NCI-H345 treated with DMSO at 0.1 percent for 48 hours (cell line): ENCODE measurements at regions not wholly inside any gene's neighbourhood (a gene's known extent, or its start where the extent isn't known, plus 50 kb on each side); places are given as distances from the start of the nearest gene placed in this dataset.

Experiments used
- DNase-seq: peaks from one replicate; lab custom pipeline; 2025; ENCODE audit not compliant: unreplicated experiment; lab: John Stamatoyannopoulos, UW

DNA sequence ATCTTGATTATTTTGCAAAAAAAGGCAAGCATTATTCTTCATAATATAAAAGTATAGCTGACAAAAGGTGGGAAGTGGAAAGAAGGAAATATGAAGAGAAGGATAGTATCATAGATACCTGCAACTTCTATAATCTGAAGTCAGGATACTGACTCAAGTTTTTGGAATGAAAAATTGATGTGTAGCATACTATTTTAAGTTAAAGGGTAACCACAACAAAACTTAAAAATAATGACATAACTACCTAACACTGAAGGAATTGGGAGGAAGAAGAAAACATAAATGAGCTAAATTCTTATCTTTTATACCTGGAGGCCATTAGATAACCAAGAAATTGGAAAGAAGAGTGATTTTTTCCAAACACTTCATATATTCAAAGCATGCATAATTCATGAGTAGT is 51.8 kb upstream of the TLE1 start:
- no peak for DNase-seq

- no peak for DNase-seq
Measured at GRCh38 chr9:81748091-81748490, 58.7 kb upstream of the TLE1 start.

DNA sequence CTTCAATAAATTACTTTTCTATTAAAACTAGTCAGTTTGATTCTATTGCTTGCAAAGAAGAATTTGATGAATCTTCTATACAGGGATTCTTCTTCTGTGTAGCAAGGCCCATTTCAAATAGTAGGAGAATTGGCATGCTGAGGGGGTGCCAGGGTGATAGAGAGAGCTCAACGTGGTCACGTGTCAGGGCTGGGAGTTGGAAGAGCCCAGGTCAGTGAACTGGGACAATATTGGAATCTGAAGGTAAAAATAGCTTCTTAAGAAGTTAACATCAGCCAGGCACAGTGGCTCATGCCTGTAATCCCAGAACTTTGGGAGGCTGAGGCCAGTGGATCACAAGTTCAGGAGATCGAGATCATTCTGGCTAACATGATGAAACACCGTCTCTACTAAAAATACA is 64.1 kb upstream of the TLE1 start:
- no peak for DNase-seq

DNA sequence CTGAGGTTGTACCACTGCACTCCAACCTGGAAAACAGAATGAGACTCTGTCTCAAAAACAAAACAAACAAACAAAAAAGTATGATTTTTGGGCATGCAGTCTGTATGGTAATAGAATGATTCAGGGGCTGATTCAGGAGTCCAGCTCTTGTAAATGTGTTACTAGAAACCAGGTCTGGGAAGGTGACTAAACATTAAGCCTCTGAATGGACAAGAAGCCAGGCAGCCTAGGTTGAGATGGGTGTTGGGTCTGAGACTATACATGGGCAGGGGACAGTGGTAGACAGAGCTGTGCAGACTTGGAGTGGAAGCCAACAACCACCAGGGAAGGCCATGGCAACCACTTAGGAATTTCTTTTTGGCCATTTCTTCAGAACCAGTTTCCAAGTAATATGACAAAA is 64.9 kb upstream of the TLE1 start:
- no peak for DNase-seq

DNA sequence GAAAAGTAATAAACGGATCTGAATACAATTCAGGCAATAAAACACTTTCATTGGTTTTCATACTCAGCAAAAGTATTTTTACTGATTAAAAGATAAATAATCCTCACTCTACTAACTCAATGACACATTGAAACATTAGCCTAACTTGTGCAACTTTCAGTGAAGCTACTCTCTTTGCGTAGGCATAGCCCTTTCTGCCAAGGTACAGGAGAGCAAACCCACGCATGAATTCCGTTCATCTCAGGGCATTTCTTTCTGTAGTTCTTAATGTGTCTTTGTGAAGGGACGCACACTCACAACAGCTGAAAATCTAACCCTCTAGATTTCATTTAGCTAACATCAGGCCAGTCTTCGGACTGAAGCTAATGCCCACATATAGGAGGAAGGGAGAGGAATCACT is 66.4 kb upstream of the TLE1 start:
- DNase-seq: no peak

DNA sequence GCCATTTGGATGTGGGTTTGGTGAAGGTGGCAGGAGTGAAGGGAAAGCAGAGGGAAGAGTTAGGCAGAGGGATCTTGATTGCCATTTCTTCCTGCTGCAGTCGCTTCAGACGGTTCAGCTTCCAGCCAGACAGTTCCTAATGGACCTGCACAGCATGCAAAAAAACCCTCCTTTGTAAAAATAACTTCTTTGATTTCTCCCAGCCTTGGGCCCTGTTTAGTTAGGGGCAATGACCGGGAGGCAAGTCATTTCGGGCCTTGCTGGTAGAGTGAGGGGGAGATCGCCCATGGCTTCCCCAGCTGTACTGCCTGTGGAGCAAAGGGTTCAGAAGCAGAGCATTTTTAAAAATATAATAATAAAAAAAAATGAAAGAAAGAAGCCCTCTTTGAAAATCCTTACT is 67.2 kb upstream of the TLE1 start:
- DNase-seq: no peak

GRCh38 chr9:81758123-81758797 is 68.9 kb upstream of the TLE1 start:
- DNase-seq: no peak

DNA sequence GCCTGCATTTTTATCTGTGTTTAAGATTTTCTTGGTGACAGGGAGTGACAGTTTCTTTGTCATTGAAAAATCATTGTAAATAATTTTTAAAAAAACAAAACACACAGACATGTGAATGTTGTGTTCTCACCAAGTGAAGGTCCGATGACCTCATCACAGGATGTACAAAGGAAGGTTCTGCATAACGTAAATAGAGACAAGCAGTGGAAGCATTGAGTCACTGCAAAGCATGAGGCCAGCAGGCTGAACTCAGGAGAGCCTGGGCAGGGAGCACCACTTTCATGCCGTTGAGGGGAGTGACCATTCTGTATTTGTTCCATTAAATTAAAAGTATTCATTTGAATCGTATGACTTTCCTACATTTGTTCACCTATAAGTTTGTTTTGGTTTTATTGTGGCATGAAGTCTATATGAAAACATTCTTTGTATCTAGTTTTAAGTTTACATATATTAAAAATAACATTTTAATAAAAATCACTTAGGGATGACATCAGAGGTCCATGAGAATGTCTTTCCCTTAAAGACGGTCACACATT is 70.4 kb upstream of the TLE1 start:
- no peak for DNase-seq

DNA sequence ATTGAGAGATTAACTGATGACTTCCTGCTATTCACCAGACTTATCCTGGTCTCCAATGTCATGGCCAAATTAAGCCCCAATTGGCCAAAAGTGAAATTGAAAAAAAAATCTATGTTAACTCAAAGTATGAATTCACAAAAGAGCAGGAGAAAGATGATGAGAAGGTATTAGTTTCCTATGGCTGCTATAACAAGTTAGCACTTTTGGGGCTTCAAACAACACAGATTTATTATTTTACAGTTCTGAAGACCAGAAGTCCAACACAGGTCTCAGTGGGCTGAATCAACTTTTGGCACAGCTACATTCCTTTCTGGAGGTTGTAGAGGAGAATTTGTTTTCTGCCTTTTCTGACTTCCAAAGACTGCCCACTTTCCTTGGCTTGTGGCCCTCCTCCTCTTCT is 78.6 kb upstream of the TLE1 start:
- DNase-seq: no peak

- DNase-seq: no peak
Measured at GRCh38 chr9:81771571-81771970, 82.2 kb upstream of the TLE1 start.

DNA sequence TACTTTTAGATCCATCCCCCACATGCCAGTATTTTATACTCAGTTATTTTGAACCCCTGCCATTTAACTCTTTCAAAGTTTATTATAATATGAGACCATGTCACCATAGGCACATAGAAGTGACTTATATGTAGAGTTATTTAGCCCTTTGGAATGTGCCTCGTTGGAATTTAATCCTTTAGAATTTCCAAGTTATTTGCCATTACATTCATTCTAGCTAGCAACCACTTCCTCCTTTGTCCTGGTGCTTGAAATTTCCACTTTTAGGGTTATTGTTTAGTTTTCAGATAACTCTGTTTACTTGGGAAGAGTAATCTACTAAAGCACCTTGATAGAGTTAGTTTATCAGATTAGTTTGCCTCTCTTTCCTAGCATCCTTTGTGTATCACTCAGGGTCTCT is 82.8 kb upstream of the TLE1 start:
- no peak for DNase-seq

DNA sequence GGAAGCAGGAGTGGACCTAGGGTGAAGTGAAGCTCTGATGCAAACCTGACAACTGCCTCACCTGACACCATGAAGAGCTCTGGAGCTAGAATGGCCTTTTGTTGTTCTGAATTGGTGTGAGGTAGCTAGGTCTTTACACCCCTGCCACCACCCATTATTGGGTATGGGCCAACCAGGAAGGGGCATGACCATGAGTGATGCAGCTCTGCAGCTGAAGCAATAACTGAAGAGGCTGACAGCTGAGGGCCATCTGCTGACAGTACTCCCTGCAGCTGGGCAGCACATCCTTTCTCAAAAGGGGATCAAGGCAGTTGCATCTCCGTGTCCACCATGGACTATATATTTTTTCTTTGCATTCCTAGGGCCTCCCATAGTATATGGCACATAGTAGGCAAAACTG is 87.0 kb upstream of the TLE1 start:
- no peak for DNase-seq

DNA sequence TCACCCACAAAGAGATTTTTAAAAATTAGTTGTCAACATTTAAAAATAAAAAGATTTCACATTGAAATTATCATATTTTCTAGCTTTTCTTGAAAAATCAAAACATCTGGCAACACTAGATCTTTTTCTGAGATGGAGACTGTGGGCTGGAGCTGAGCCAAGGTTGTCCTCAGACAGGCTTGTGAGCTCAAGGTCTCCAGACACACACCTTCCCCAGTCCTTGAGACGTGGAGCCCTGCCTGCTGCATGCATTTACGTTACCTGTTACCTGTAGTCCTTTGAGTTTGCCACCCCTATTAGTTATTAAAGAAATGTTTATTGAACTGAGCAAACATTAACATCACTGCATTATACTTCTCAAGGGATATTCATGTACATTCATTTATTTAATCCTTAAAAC is 87.5 kb upstream of the TLE1 start:
- no peak for DNase-seq

DNA sequence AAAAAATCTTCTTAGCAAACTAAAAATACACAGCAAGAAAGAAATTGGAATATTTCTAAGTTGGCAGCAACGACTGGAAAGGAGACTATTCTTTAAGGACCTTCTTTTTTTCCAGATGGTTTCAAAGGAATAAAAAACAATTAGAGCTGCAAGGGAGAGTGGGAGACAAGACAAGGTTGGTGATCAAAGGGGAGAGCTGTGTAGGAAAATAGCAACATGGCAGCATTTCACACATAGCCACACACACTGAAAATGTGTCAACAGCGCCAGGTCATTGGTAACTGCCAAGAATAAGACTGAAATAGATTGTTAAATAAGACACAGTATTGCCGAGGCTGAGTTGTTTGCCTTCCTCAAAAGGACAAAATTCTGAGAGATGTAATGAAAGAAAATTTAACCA is 88.1 kb upstream of the TLE1 start:
- DNase-seq: no peak

DNA sequence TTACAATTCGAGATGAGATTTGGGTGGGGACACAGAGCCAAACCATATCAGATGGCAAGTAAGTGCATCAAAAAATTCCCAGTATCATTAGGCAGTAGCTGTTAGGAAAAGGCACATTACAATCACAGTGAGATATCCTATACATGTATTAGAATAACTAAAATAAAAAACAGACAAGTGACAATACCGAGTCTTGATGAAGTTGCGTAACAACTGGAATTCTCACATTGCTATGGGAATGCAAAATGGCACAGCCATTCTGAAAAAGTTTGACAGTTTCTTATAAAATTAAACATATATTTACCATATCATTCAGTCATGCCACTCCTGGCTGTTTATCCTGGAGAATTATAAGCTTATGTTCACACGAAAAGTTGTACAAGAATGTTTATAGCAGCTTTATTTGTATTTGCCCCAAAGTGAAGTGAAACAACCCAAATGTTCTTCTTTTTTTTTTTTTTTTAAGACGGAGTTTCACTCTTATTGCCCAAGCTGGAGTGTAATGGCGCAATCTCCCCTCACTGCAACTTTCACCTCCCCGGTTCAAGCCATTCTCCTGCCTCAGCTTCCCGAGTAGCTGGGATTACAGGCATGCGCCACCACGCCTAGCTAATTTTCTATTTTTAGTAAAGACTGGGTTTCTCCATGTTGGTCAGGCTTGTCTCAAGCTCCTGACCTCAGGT is 93.1 kb upstream of the TLE1 start:
- no peak for DNase-seq

GRCh38 chr9:81787747-81788632 is 98.6 kb upstream of the TLE1 start:
- no peak for DNase-seq

DNA sequence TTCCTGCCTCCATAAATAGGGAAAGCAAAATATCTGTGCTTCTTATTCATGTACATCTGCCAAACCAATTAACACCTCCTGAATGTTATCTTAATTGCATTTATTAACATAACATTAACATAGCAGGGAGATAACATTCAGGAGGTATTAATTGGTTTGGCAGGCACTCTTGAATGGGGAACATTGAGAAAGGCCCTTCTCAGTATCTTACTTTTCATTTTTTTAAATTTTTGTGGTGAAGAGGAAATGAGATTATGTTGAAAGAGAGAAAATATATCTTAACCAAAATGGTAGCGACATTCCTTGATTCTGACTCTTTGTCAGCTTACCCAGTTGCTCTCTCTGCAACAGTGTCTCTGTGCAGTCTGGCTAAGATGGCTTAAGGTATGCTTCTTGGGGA is 100.4 kb upstream of the TLE1 start:
- DNase-seq: no peak

DNA sequence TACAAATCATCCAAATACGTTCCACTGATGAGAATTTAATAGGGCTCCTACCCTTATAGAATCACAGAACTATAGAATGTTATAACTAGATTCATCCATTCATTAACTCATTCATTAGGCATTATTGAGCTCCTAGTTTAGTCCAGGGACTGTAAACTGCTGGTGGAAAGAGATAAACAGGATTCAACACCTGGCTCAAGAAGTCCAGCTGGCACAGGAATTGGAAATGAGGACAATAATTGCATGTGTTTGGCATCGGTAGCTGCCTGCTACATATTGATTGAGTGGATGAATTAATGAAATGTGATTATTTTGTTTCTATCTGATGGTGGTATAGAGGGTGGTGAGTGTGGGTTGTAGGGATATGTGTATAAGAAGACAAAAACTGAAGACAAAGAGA is 100.8 kb upstream of the TLE1 start:
- no peak for DNase-seq

DNA sequence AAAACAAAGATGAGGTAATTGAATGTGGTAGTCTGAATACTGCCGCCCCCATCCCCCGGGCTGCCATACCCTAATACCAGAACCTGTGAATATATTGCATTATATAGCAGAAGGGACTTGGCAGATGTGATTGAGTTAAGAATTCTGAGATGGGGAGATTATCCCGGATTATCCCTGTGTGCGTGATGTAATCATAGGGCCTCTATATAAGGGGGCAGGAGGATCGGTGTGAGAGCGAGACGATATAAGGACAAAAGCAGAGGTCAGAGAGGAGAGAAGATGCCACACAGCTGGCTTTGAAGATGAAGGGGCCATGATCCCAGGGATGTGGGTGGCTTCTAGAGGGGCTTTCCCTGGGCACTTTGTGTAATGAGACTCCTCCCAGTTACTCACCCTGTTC is 101.7 kb upstream of the TLE1 start:
- DNase-seq: no peak

DNA sequence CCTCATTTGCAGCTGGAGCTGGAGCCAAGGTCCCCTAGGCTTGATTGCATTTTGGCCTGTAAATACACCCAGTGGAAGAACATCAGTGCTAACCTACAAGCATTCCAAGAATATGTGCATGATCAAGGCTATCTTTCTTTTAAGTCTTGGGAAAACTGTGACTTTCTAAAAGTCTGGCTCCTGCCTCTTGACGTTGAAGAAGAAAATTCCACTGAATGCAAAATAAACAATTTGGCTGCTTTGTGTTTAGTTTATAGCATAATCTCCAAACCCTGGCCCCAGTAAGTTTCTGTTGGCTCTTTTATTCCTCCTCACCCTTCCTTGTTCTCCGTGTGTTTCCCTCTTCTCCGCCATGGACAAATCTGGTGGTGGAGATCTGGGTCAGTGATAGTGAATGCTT is 109.3 kb upstream of the TLE1 start:
- DNase-seq: no peak

- no peak for DNase-seq
Measured at GRCh38 chr9:81801190-81801589, 111.8 kb upstream of the TLE1 start.

DNA sequence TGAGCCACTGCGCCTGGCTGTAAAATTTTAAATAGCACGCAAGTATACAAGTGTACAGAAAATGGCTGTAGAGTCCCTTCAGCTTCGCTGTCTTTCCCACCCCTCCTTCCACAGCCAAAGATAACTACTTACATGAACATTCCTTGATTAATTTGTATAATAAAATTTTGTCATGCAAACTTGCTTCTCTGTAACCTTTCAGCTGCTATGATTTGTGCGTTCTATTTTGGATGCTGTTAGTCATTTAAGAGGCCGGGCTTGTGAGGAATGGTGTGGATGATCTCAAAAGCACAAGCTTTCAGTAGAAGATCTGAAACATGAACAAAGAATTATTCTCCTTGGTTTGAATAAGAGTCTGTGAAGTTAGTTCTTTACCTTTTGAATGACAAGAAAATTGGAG is 115.0 kb upstream of the TLE1 start:
- no peak for DNase-seq
